SU-DHL-6 (cell line): ENCODE measurements at regions not wholly inside any gene's neighbourhood (a gene's known extent, or its start where the extent isn't known, plus 50 kb on each side); places are given as distances from the start of the nearest gene placed in this dataset.

Experiments used
- H2AFZ ChIP-seq: fragments of 200-600 bp; sonication (generic); 2 replicates; pipeline ENCODE4 v1.6.1; 2014; ENCODE audit warnings: low read depth, mild to moderate bottlenecking, moderate library complexity, mixed read lengths, antibody characterized with exemption, low read length; ENCODE audit not compliant: severe bottlenecking
- H3F3A ChIP-seq: fragments of 200-600 bp; shearing (Covaris generic); 2 replicates; pipeline ENCODE4 v1.6.0; 2016; ENCODE audit warnings: antibody characterized with exemption, mild to moderate bottlenecking; ENCODE audit not compliant: insufficient read depth
- H3K27ac ChIP-seq: fragments of 200-600 bp; sonication (generic); 2 replicates; pipeline ENCODE4 v1.5.1; 2016; ENCODE audit warnings: low read depth, mild to moderate bottlenecking, low read length, moderate library complexity, mixed read lengths
- H3K27me3 ChIP-seq: fragments of 200-600 bp; sonication (generic), shearing (Covaris generic); 2 replicates; pipeline ENCODE4 v1.6.0; 2014; ENCODE audit warnings: mild to moderate bottlenecking, low read length
- H3K36me3 ChIP-seq: fragments of 200-600 bp; sonication (generic); 2 replicates; pipeline ENCODE4 v1.6.1; 2014; ENCODE audit warnings: mild to moderate bottlenecking, low read length, mixed read lengths
- H3K4me2 ChIP-seq: fragments of 300-600, 200-600 bp; shearing (Covaris generic), sonication (generic); 2 replicates; pipeline ENCODE4 v1.6.0; 2014; ENCODE audit warnings: low read length, low read depth, mild to moderate bottlenecking; ENCODE audit not compliant: poor library complexity, severe bottlenecking
- H3K4me3 ChIP-seq: fragments of 200-600 bp; sonication (generic); 2 replicates; pipeline ENCODE4 v1.5.1; 2014; ENCODE audit warnings: antibody characterized with exemption, low read length, mild to moderate bottlenecking, mixed read lengths; ENCODE audit not compliant: insufficient read depth, poor library complexity, severe bottlenecking
- H3K79me2 ChIP-seq: fragments of 200-600 bp; sonication (generic); 2 replicates; pipeline ENCODE4 v1.6.1; 2014; ENCODE audit warnings: mild to moderate bottlenecking, low read length, moderate library complexity; ENCODE audit not compliant: insufficient read depth
- H3K9ac ChIP-seq: fragments of 200-600 bp; sonication (generic); 2 replicates; pipeline ENCODE4 v1.7.0; 2014; ENCODE audit warnings: mild to moderate bottlenecking, low read length
- H3K9me2 ChIP-seq: fragments of 200-600 bp; sonication (generic); replicated peaks from 2 replicates; pipeline ENCODE4 v1.6.1; 2014; ENCODE audit warnings: low read length; ENCODE audit not compliant: insufficient read depth
- H3K9me3 ChIP-seq: fragments of 200-600 bp; sonication (generic); 2 replicates; pipeline ENCODE4 v1.6.1; 2014; ENCODE audit warnings: low read length, mixed read lengths; ENCODE audit not compliant: insufficient read depth
- H4K20me1 ChIP-seq: fragments of 200-600 bp; sonication (generic); 2 replicates; pipeline ENCODE4 v1.6.1; 2014; ENCODE audit warnings: low read depth, mild to moderate bottlenecking, antibody characterized with exemption, low read length, moderate library complexity, mixed read lengths
- CTCF ChIP-seq: fragments of 200-600 bp; sonication (generic); IDR thresholded peaks from one replicate; pipeline ENCODE4 v1.5.1; 2017; ENCODE audit warnings: antibody characterized with exemption, mild to moderate bottlenecking, low read length, moderate library complexity; ENCODE audit not compliant: insufficient read depth, poor library complexity, severe bottlenecking
- EZH2phosphoT487 ChIP-seq: fragments of 200-600 bp; sonication (generic), shearing (Covaris generic); conservative IDR thresholded peaks from 2 replicates; pipeline ENCODE4 v1.6.1; 2018; ENCODE audit warnings: mild to moderate bottlenecking, antibody characterized with exemption, low read length, moderate library complexity, mixed read lengths

GRCh38 chr2:133667085-133667484 is 98.8 kb upstream of the NCKAP5 start:
- Histone ChIP-seq H3F3A (no peaks in the 10 kb centered on the region), H3K4me3 (no peak overlapping the region), H3K9me2 (no peaks in the 10 kb centered on the region; the same call in 1 of the 2 replicates), H3K36me3 (no peaks in the 10 kb centered on the region), H3K27me3 (no peaks in the 10 kb centered on the region), H3K4me2 (no peak overlapping the region), H2AFZ (no peak overlapping the region), H3K9ac (no peak overlapping the region), H4K20me1 (no peaks in the 10 kb centered on the region), H3K9me3 (no peaks in the 10 kb centered on the region), H3K27ac (no peak overlapping the region), H3K79me2 (no peaks in the 10 kb centered on the region)
- TF ChIP-seq EZH2phosphoT487, result no peak
- TF ChIP-seq CTCF, result no peak

GRCh38 chr2:133667968-133668367 is 99.7 kb upstream of the NCKAP5 start:
- Histone ChIP-seq H3K27me3 (no peaks in the 10 kb centered on the region), H3K9me2 (no peaks in the 10 kb centered on the region; the same call in 1 of the 2 replicates), H3K9ac (no peak overlapping the region), H3F3A (no peaks in the 10 kb centered on the region), H3K36me3 (no peaks in the 10 kb centered on the region), H3K79me2 (no peaks in the 10 kb centered on the region), H4K20me1 (no peaks in the 10 kb centered on the region), H3K4me3 (no peak overlapping the region), H2AFZ (no peak overlapping the region), H3K4me2 (no peak overlapping the region), H3K9me3 (no peaks in the 10 kb centered on the region), H3K27ac (no peak overlapping the region)
- TF ChIP-seq EZH2phosphoT487 (no peak), CTCF (no peak)

- Histone ChIP-seq H3K9ac (no peak overlapping the region), H3K79me2 (no peaks in the 10 kb centered on the region), H3F3A (no peaks in the 10 kb centered on the region), H3K27ac (no peak overlapping the region), H3K4me2 (no peak overlapping the region), H3K27me3 (no peaks in the 10 kb centered on the region), H3K4me3 (no peak overlapping the region), H3K36me3 (no peaks in the 10 kb centered on the region), H3K9me3 (no peaks in the 10 kb centered on the region), H4K20me1 (no peaks in the 10 kb centered on the region), H3K9me2 (no peaks in the 10 kb centered on the region; the same call in 1 of the 2 replicates), H2AFZ (no peak overlapping the region)
- TF ChIP-seq CTCF (no peak), EZH2phosphoT487 (no peak)
These were observed 100.3 kb upstream of the NCKAP5 start for GRCh38 chr2:133668547-133668946.
